HepG2 (cell line): ENCODE measurements at regions not wholly inside any gene's neighbourhood (a gene's known extent, or its start where the extent isn't known, plus 50 kb on each side); places are given as distances from the start of the nearest gene placed in this dataset.

Experiments used
- BRD4 ChIP-seq: sonication (generic); formaldehyde crosslinking; IDR thresholded peaks from 2 replicates; pipeline ENCODE4 v1.4.0; 2020; ENCODE audit warnings: missing genetic modification reagents
- HBP1 ChIP-seq: IDR thresholded peaks from 2 replicates; pipeline ENCODE4 v1.6.1; 2016; ENCODE audit warnings: low read depth, control low read depth
- MBNL3 ChIP-seq: fragments of 250-450 bp; sonication (Bioruptor Pico); conservative IDR thresholded peaks from 2 replicates; pipeline ENCODE4 v1.8.0; 2022; ENCODE audit warnings: mild to moderate bottlenecking, inconsistent platforms
- NFYB ChIP-seq: sonication (generic); formaldehyde crosslinking; IDR thresholded peaks from 2 replicates; pipeline ENCODE4 v1.4.0; 2020; ENCODE audit warnings: missing genetic modification reagents
- NRL ChIP-seq: sonication (generic); formaldehyde crosslinking; IDR thresholded peaks from 2 replicates; pipeline ENCODE4 v1.5.0; 2020; ENCODE audit warnings: missing genetic modification reagents, mild to moderate bottlenecking, moderate library complexity, borderline replicate concordance
- RELA ChIP-seq: sonication (generic); formaldehyde crosslinking; IDR thresholded peaks from 2 replicates; pipeline ENCODE4 v1.4.0; 2020; ENCODE audit warnings: missing genetic modification reagents
- REPIN1 ChIP-seq: sonication (generic); formaldehyde crosslinking; IDR thresholded peaks from 2 replicates; pipeline ENCODE4 v1.8.0; 2022; ENCODE audit warnings: missing genetic modification reagents, low read depth, mild to moderate bottlenecking, borderline replicate concordance
- ZMYM2 ChIP-seq: sonication (generic); formaldehyde crosslinking; IDR thresholded peaks from 2 replicates; pipeline ENCODE4 v1.8.0; 2022; ENCODE audit warnings: mild to moderate bottlenecking, missing genetic modification reagents
- ZNF619 ChIP-seq: sonication (generic); formaldehyde crosslinking; IDR thresholded peaks from 2 replicates; pipeline ENCODE4 v1.4.0; 2020; ENCODE audit warnings: mild to moderate bottlenecking, missing genetic modification reagents
- TF ChIP-seq, protein P1 (sequence below): sonication (generic); formaldehyde crosslinking; IDR thresholded peaks from 2 replicates; pipeline ENCODE4 v1.5.0; 2020; ENCODE audit warnings: mild to moderate bottlenecking, missing genetic modification reagents, moderate library complexity
- TF ChIP-seq, protein P2 (sequence below): sonication (generic); formaldehyde crosslinking; IDR thresholded peaks from 2 replicates; pipeline ENCODE4 v1.8.0; 2022; ENCODE audit warnings: missing genetic modification reagents, low read depth, mild to moderate bottlenecking, borderline replicate concordance
- TF ChIP-seq, protein P3 (sequence below): sonication (generic); formaldehyde crosslinking; conservative IDR thresholded peaks from 2 replicates; pipeline ENCODE4 v1.4.0; 2020; ENCODE audit warnings: missing genetic modification reagents

DNA sequence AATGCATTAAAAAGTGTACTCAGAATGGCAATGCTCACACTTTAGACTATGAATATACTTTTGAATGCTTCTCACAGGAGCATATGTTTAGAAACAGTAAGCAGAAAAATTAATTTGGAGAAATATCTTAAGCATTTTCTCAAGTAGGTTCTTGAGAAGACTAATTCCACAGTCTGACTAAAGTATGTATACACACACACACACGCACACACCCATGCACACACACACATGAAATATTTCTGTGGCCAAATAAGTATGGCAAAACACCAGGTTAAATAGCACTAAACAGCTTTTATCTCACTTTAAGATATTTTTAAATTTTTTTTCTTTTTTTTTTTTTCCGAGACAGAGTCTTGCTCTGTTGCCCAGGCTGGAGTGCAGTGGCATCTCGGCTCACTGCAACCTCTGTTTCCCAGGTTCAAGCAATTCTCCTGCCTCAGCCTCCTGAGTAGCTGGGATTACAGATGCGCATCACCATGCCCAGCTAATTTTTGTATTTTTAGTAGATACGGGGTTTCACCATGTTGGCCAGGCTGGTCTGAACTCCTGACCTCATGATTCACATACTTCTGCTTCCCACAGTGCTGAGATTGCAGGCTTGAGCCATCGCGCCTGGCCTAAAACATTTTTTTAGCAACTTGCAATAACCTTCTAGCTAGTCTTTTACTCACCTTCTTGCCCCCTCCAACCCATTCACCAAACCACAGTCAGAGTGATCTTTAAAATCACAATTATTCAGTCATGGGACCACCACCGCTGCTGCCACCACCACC lies 67.5 kb upstream of the SCG2 start:
- TF ChIP-seq NFYB (CRISPR knock-in tag) (no peak), RELA (CRISPR knock-in tag) (no peak), REPIN1 (CRISPR knock-in tag) (no peak), ZNF619 (CRISPR knock-in tag) (no peak), HBP1 (CRISPR knock-in tag) (no peak), BRD4 (CRISPR knock-in tag) (no peak), NRL (no peak), MBNL3 (CRISPR knock-in tag) (no peak), ZMYM2 (CRISPR knock-in tag) (no peak)
- TF ChIP-seq, protein P1, sequence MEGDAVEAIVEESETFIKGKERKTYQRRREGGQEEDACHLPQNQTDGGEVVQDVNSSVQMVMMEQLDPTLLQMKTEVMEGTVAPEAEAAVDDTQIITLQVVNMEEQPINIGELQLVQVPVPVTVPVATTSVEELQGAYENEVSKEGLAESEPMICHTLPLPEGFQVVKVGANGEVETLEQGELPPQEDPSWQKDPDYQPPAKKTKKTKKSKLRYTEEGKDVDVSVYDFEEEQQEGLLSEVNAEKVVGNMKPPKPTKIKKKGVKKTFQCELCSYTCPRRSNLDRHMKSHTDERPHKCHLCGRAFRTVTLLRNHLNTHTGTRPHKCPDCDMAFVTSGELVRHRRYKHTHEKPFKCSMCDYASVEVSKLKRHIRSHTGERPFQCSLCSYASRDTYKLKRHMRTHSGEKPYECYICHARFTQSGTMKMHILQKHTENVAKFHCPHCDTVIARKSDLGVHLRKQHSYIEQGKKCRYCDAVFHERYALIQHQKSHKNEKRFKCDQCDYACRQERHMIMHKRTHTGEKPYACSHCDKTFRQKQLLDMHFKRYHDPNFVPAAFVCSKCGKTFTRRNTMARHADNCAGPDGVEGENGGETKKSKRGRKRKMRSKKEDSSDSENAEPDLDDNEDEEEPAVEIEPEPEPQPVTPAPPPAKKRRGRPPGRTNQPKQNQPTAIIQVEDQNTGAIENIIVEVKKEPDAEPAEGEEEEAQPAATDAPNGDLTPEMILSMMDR (CRISPR knock-in tag): no peak
- TF ChIP-seq, protein P2, sequence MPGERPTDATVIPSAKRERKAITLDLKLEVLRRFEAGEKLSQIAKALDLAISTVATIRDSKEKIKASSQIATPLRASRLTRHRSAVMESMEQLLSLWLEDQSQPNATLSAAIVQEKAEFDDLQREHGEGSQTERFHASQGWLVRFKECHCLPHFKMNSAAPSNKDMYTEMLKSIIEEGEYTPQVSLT (CRISPR knock-in tag): no peak
- TF ChIP-seq, protein P3, sequence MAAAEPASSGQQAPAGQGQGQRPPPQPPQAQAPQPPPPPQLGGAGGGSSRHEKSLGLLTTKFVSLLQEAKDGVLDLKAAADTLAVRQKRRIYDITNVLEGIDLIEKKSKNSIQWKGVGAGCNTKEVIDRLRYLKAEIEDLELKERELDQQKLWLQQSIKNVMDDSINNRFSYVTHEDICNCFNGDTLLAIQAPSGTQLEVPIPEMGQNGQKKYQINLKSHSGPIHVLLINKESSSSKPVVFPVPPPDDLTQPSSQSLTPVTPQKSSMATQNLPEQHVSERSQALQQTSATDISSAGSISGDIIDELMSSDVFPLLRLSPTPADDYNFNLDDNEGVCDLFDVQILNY (CRISPR knock-in tag): no peak
